DMS114 treated with DMSO at 0.1 percent for 48 hours (cell line): ENCODE measurements at regions not wholly inside any gene's neighbourhood (a gene's known extent, or its start where the extent isn't known, plus 50 kb on each side); places are given as distances from the start of the nearest gene placed in this dataset.

Source experiments
- DNase-seq: peaks from one replicate; lab custom pipeline; 2025; ENCODE audit not compliant: unreplicated experiment; lab: John Stamatoyannopoulos, UW

GRCh38 chr15:87634361-87634760 is 622.2 kb downstream of the NTRK3 start:
- no peak for DNase-seq

GRCh38 chr15:87633525-87633924 is 623.0 kb downstream of the NTRK3 start:
- peak; percentile 2 for DNase-seq

DNA sequence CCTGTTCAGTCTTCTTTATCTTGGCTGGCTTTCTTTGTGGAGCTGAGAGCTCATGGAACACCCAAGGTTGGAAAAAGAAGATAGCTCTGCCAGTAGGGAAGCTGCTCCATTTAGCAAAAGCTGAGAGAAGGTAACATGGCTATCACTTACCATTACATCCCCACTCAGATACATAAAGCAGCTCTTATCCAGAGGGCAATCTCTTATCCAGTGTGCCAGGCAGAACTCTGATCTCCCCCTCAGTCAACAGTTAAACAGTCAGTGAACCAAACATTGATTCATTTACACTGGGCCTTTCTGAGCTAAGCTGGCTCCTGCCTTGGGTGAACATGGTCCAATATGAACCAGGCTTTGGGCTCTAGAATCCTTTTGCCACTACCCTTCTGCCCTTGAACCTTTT is 624.2 kb downstream of the NTRK3 start:
- DNase-seq: no peak

GRCh38 chr15:87631775-87632174 is 624.8 kb downstream of the NTRK3 start:
- no peak for DNase-seq

- no peak for DNase-seq
These were observed 625.4 kb downstream of the NTRK3 start for GRCh38 chr15:87631093-87631492.

GRCh38 chr15:87628311-87628710 is 628.2 kb downstream of the NTRK3 start:
- no peak for DNase-seq

GRCh38 chr15:87626860-87627259 is 629.7 kb downstream of the NTRK3 start:
- no peak for DNase-seq

- no peak for DNase-seq
These were observed 632.7 kb downstream of the NTRK3 start for GRCh38 chr15:87623832-87624231.

DNA sequence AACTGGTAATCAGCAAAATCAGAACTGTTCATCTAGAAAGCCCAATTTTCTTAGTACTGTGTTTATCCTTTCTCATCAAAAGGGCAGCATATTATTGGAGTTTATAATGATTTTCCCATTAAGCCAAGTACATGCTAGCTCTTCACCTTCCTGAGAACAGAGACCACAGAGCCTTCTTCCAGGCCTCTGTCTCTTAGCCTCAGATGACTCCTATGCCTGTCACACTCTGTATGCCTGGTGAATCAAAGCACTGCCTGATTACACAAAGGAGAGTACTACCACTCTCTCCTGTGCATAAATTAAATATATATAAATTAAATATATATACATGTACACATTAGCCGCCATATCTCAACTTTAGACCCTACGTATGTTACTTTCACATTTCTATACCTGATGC is 636.1 kb downstream of the NTRK3 start:
- DNase-seq: no peak

DNA sequence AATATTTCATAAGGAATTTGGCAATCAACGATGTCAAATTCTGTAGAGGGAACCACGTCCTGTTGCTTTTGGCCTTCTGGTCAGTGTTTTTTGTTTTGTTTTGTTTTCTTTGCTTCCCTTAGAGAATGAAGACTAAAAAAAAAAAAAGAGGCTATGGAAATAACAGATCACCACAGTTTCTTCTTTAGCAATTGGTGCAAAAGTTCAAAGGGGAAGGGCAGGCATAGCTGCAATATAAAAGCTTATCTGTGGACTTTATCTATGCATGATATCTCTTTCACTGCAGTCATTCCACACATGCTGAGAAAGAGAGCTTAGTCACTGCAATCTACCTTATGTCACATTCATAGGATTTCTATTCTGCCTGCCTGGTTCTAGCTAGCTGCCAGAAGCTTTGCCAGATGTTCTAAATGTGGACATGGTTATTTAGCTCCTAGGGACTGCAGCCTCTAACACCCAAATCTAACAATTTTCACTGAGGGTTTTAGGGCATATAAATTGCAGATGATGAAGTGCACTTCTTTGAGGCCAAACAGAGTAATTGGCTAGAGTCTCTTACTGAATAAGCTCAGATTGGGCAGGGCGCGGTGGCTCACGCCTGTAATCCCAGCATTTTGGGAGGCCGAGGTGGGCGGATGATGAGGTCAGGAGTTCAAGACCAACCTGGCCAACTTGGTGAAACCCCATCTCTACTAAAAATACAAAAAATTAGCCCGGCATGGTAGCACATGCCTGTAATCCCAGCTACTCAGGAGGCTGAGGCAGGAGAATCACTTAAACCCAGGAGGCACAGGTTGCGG is 637.2 kb downstream of the NTRK3 start:
- DNase-seq: no peak

DNA sequence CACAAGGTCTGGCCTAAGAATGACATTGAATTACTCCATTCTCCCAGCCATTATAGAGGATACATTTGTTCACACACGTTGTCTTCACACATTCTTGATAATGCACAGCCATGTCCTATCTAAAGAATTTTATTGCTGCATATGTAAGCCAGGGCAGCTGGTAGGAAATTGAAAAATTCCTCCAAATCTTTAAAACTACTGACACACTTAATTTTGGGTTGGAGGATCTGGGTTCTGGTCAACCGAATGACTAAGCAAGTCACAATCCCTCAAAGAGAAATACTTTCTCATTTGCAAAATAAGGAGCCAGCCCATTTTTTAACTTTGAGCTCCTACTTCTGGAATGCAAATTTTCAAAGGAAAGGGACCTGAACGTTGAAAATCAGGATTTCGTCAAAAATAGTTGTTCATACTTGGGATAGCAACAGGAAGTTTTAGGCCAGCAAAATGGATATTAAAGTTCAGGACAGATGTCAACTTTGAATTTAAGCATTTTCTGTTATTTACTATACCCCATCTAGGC is 638.3 kb downstream of the NTRK3 start:
- DNase-seq: no peak

DNA sequence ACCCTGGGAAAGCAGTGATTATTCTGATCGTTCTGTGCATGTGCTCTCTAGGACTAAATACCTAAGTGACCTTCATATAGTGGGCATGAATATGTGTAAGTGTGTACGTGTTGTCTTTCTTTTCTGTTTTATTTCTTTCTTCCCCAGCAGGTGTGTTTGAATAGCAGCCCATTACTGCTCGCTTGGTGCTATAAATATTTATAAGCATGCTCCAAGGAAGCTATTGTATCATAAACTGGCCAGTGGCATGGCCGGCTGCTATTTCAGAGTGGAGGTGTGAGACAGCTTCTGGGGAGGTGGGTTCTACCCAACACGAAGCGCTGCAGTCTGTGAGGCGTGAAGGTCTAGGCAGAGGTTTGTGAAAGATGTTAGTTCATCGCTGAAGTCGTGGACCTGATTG is 641.8 kb downstream of the NTRK3 start:
- no peak for DNase-seq

- no peak for DNase-seq
These were observed 646.2 kb downstream of the NTRK3 start for GRCh38 chr15:87610366-87610765.

- no peak for DNase-seq
These were observed 646.6 kb downstream of the NTRK3 start for GRCh38 chr15:87609894-87610293.

DNA sequence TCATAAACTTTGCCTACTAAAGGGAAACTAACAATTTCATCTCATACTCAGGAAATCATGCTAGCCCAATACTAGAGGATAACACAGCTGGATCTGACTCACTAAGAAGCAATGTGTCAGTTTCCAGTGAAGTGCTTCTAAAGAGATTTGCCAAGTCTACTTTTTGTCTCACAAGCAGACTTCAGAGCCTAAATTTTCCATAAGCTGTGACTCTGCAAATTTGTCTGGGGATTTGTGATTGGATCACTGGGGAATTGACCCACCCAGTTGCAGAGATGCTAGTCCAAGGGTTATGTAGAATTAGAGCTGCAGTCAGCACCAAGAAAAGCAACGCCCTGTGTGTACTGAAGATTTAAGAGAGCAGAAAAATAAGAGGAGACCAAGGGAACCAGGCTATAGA is 647.1 kb downstream of the NTRK3 start:
- no peak for DNase-seq

GRCh38 chr15:87608238-87609028 is 648.1 kb downstream of the NTRK3 start:
- DNase-seq: no peak

- DNase-seq: no peak
These were observed 649.6 kb downstream of the NTRK3 start for GRCh38 chr15:87606971-87607370.

DNA sequence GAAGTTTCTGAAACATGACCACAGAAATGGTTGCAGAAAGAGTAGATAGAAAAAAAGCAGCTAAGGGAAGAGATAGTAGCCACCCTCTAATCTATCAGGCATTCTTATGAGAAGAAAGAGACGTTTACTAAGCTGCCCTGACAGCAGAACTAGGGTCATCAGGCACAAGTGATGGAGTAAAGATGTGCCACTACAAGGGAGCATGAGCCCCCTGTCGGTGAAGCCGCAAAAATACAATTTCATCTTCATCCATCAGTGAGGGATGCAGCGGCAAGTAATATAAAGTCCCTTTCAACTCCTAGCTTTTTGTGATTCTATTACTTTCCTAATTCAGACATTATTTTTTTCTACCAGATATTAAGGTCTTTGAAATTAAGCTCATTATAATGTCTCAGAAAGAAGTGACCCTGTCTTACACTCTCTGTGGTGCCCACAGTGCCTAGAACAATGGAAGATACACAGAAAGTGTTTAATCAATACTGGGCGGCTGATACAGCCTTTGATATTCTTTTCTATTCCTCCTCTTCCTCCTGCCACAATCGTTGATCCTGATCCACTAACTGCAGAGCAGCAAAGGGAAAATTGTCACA is 651.6 kb downstream of the NTRK3 start:
- no peak for DNase-seq

DNA sequence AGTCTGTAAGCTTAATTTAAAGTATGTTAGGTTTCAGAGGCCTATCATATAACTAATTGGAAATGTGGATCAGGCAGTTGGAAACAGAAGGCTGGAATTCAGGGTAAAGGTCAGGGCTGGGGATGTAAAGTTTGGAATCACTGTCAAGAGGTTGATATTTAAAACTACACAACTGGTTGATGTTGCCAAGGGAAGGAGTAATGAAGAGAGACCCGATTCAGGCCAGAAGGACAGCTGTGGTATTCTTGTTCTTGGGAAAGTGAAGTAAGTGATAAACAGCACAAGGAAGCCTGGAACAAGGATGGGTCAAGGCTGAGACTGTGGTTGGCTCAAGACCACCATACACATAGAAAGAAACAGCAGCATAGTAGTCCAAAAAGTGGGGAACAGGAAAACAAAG is 654.2 kb downstream of the NTRK3 start:
- DNase-seq: no peak

DNA sequence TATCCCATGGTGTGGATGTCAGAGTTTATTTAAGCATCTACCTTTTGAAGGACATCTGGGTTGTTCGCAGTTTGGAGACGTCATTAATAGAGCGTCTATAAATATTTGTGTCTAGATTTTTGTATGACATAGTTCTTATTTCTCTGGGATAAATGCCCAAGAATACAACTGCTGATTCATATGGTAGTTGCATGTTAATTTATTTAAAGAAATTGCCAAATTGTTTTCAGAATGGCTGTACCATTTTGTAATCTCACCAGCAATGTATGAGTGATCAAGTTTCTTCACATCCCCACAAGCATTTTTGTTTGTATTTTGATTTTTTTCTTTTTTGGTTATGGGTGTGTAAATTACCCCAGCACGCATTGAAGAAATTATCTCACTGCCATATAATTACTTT is 656.9 kb downstream of the NTRK3 start:
- no peak for DNase-seq

DNA sequence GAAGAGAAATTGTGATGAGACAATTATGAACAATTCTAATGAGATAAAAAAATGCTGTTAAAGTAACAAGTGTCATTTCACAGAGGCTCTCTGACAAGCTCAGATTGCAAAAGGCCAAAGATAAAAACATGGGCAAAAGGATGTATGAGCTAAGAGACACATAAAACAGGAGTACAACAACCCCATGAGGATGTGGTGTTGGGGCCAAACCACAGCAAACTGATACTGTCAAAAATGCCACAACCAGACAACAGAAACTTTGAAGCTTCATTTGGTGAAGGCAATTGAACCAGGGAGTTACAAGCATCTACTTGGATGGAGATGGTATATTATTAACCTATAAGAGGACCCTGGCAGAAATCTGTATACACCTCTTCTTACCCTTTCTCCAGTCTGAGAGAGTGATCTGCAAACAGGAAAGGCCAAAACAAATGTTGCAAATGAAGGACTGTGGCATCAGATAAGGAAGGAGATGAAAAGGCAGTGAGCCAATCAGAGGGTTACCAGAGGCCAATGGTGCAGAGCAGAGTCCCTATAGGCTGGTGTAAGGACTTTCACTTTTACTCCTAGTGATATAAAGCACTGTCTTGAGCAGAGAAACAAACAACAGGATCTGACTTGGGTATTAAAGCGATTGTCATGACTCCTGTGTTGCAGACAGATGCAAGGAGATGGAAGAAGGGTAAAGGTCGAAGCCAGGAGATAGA is 659.0 kb downstream of the NTRK3 start:
- DNase-seq: no peak
